OCI-LY7 (cell line): ENCODE measurements at regions not wholly inside any gene's neighbourhood (a gene's known extent, or its start where the extent isn't known, plus 50 kb on each side); places are given as distances from the start of the nearest gene placed in this dataset.
A peak's percentile ranks its signal among the peaks of the same experiment; 100 is the strongest.

ENCODE experiments used
- BruUV-seq: library from RNA; stranded (reverse); fragments of 400-500 nt; replicated peaks from 2 replicates; lab custom pipeline; 2021; lab: Mats Ljungman, UMichigan
- CTCF ChIA-PET: fragments of 300-600 bp; sonication (Branson Sonifier 250); formaldehyde crosslinking; loops from one replicate; lab custom pipeline; 2022; ENCODE audit warnings: antibody characterized with exemption; ENCODE audit not compliant: unreplicated experiment; lab: Charles Lee
- POLR2A ChIA-PET: fragments of 300-600 bp; sonication (Branson Sonifier 250); formaldehyde crosslinking; loops from one replicate; lab custom pipeline; 2022; ENCODE audit warnings: antibody characterized with exemption; lab: Charles Lee
- DNase-seq: peaks from one replicate; pipeline ENCODE4 v3.0.0-alpha.2; 2015; ENCODE audit warnings: low spot score
- H2AFZ ChIP-seq: fragments of 200-600 bp; sonication (generic), shearing (Covaris generic); 2 replicates; pipeline ENCODE4 v1.6.1; 2014; ENCODE audit warnings: mild to moderate bottlenecking, antibody characterized with exemption, low read length, moderate library complexity
- H3K27ac ChIP-seq: fragments of 200-600 bp; sonication (generic); 2 replicates; pipeline ENCODE4 v1.5.1; 2014; ENCODE audit warnings: mixed run types, low read depth, mild to moderate bottlenecking, moderate library complexity, low read length, inconsistent platforms; ENCODE audit not compliant: poor library complexity, severe bottlenecking
- H3K36me3 ChIP-seq: fragments of 200-600 bp; sonication (generic); 2 replicates; pipeline ENCODE4 v1.6.1; 2014; ENCODE audit warnings: mild to moderate bottlenecking, antibody characterized with exemption, low read length, moderate library complexity, mixed read lengths; ENCODE audit not compliant: insufficient read depth
- H3K4me1 ChIP-seq: fragments of 200-600 bp; sonication (generic); 2 replicates; pipeline ENCODE4 v1.5.1; 2014; ENCODE audit warnings: mild to moderate bottlenecking, low read length; ENCODE audit not compliant: insufficient read depth, poor library complexity, severe bottlenecking
- H3K4me2 ChIP-seq: fragments of 200-600 bp; sonication (generic); 2 replicates; pipeline ENCODE4 v1.6.1; 2014; ENCODE audit warnings: mild to moderate bottlenecking, low read length
- H3K4me3 ChIP-seq: fragments of 200-600 bp; sonication (generic); 2 replicates; pipeline ENCODE4 v1.5.1; 2014; ENCODE audit warnings: mild to moderate bottlenecking, low read depth, low read length; ENCODE audit not compliant: poor library complexity, severe bottlenecking
- H3K79me2 ChIP-seq: fragments of 200-600 bp; sonication (generic); 2 replicates; pipeline ENCODE4 v1.6.1; 2016; ENCODE audit warnings: low read depth, mild to moderate bottlenecking, low read length, moderate library complexity, mixed read lengths; ENCODE audit not compliant: insufficient read depth
- H3K9me2 ChIP-seq: fragments of 200-600 bp; sonication (generic); 2 replicates; pipeline ENCODE4 v1.6.1; 2016; ENCODE audit warnings: mild to moderate bottlenecking, low read length, mixed read lengths; ENCODE audit not compliant: insufficient read depth
- H3K9me3 ChIP-seq: fragments of 200-600 bp; sonication (generic); 2 replicates; pipeline ENCODE4 v1.6.1; 2014; ENCODE audit warnings: mild to moderate bottlenecking, mixed run types, low read length, mixed read lengths
- H4K20me1 ChIP-seq: fragments of 200-600 bp; sonication (generic); 2 replicates; pipeline ENCODE4 v1.6.1; 2014; ENCODE audit warnings: mild to moderate bottlenecking, antibody characterized with exemption, low read length, moderate library complexity, mixed read lengths; ENCODE audit not compliant: insufficient read depth
- CTCF ChIP-seq: fragments of 200-600 bp; sonication (generic); conservative IDR thresholded peaks from 2 replicates; pipeline ENCODE4 v1.5.1; 2014; ENCODE audit warnings: mild to moderate bottlenecking, antibody characterized with exemption, low read length, moderate library complexity, mixed read lengths
- EZH2phosphoT487 ChIP-seq: fragments of 200-600 bp; sonication (generic); IDR thresholded peaks from 2 replicates; pipeline ENCODE4 v1.6.1; 2018; ENCODE audit warnings: low read depth, borderline replicate concordance, mild to moderate bottlenecking, mixed run types, antibody characterized with exemption, low read length, moderate library complexity, mixed read lengths
- intact Hi-C: fragments of 100-400 bp; cut with micrococcal nuclease; formaldehyde crosslinking; loops from one replicate; pipeline ENCODE4 v1.10.0; 2022; ENCODE audit not compliant: unreplicated experiment

- no peaks in the 10 kb centered on the region for H3K9me2 ChIP-seq
- BruUV-seq, result no TSS peak
- no peaks in the 10 kb centered on the region for H3K4me1 ChIP-seq
- H3K27ac ChIP-seq, result no peak overlapping the region
- no peaks in the 10 kb centered on the region for H3K9me3 ChIP-seq
- no peak overlapping the region for H3K4me3 ChIP-seq
- no peak overlapping the region for H2AFZ ChIP-seq
- ChIA-PET POLR2A (no interaction called here), CTCF (no interaction called here)
- H4K20me1 ChIP-seq, result no peaks in the 10 kb centered on the region
- no peaks in the 10 kb centered on the region for H3K36me3 ChIP-seq
- TF ChIP-seq CTCF, result peak; percentile 30; the same call in 1 of the 2 replicates
- no peak for TF ChIP-seq EZH2phosphoT487
- no peak overlapping the region for H3K4me2 ChIP-seq
- no peak for DNase-seq
- intact Hi-C loops, result no loop called here
- no peaks in the 10 kb centered on the region for H3K79me2 ChIP-seq
Measured at GRCh38 chr5:74052441-74053221, 426.6 kb downstream of the ARHGEF28 start.

GRCh38 chr5:74051076-74051475, 425.1 kb downstream of the ARHGEF28 start:
- no peak overlapping the region for H3K27ac ChIP-seq
- no peak overlapping the region for H3K4me3 ChIP-seq
- H3K9me3 ChIP-seq, result no peaks in the 10 kb centered on the region
- H2AFZ ChIP-seq, result no peak overlapping the region
- CTCF ChIA-PET, result no interaction called here
- H3K9me2 ChIP-seq, result no peaks in the 10 kb centered on the region
- H4K20me1 ChIP-seq, result no peaks in the 10 kb centered on the region
- DNase-seq, result no peak
- no peak overlapping the region for H3K4me2 ChIP-seq
- POLR2A ChIA-PET, result interaction anchor here (0.6 kb wide), 2 partner anchors 26 to 1328 kb away, joined by 3 to 4 read pairs; no protein-coding TSS in a partner anchor
- H3K36me3 ChIP-seq, result no peaks in the 10 kb centered on the region
- no peaks in the 10 kb centered on the region for H3K79me2 ChIP-seq
- H3K4me1 ChIP-seq, result no peaks in the 10 kb centered on the region
- BruUV-seq, result no TSS peak
- intact Hi-C loops, result no loop called here
- TF ChIP-seq CTCF, result no peak
- no peak for TF ChIP-seq EZH2phosphoT487

GRCh38 chr5:74044936-74045335, 418.9 kb downstream of the ARHGEF28 start:
- Histone ChIP-seq H3K4me3 (no peak overlapping the region), H3K4me1 (no peaks in the 10 kb centered on the region), H3K4me2 (no peak overlapping the region), H2AFZ (no peak overlapping the region), H3K79me2 (no peaks in the 10 kb centered on the region), H3K9me2 (no peaks in the 10 kb centered on the region), H3K36me3 (no peaks in the 10 kb centered on the region), H3K27ac (no peak overlapping the region), H3K9me3 (no peaks in the 10 kb centered on the region), H4K20me1 (no peaks in the 10 kb centered on the region)
- ChIA-PET POLR2A (interaction anchor here (0.6 to 0.7 kb wide), 4 partner anchors 227 to 461 kb away, joined by 3 to 4 read pairs (median 3); no protein-coding TSS in a partner anchor), CTCF (no interaction called here)
- BruUV-seq, result no TSS peak
- DNase-seq, result no peak
- intact Hi-C loops, result no loop called here
- TF ChIP-seq CTCF, result no peak
- no peak for TF ChIP-seq EZH2phosphoT487
